Endothelial cell (in vitro differentiated cells): ENCODE measurements at regions not wholly inside any gene's neighbourhood (a gene's known extent, or its start where the extent isn't known, plus 50 kb on each side); places are given as distances from the start of the nearest gene placed in this dataset.

Experiments used
- DNase-seq: peaks from one replicate; pipeline ENCODE4 v3.0.0; 2021; ENCODE audit warnings: low spot score
- H3K27ac Mint-ChIP-seq: one replicate; pipeline ENCODE4 v1.8.0; 2021; ENCODE audit warnings: mixed read lengths, inconsistent platforms; ENCODE audit not compliant: unreplicated experiment
- H3K27me3 Mint-ChIP-seq: one replicate; pipeline ENCODE4 v1.8.0; 2021; ENCODE audit warnings: mild to moderate bottlenecking, moderate library complexity, mixed read lengths, inconsistent platforms; ENCODE audit not compliant: unreplicated experiment
- H3K36me3 Mint-ChIP-seq: one replicate; pipeline ENCODE4 v1.8.0; 2021; ENCODE audit warnings: mild to moderate bottlenecking, low read depth, mixed read lengths, inconsistent platforms; ENCODE audit not compliant: unreplicated experiment
- H3K4me1 Mint-ChIP-seq: one replicate; pipeline ENCODE4 v1.8.0; 2021; ENCODE audit warnings: mild to moderate bottlenecking, mixed read lengths, inconsistent platforms; ENCODE audit not compliant: unreplicated experiment
- H3K4me3 Mint-ChIP-seq: one replicate; pipeline ENCODE4 v1.8.0; 2021; ENCODE audit warnings: mild to moderate bottlenecking, mixed read lengths, inconsistent platforms; ENCODE audit not compliant: unreplicated experiment
- H3K9me3 Mint-ChIP-seq: one replicate; pipeline ENCODE4 v1.8.0; 2021; ENCODE audit warnings: mixed read lengths, inconsistent platforms; ENCODE audit not compliant: unreplicated experiment
- CTCF ChIP-seq: fragments of 200-600 bp; sonication (generic); IDR thresholded peaks from one replicate; pipeline ENCODE4 v1.5.0; 2021; ENCODE audit warnings: antibody characterized with exemption; ENCODE audit not compliant: unreplicated experiment

- TF ChIP-seq CTCF: no peak
- Mint-ChIP-seq H3K27ac (no peak overlapping the region), H3K27me3 (no peaks in the 10 kb centered on the region), H3K4me1 (no peaks in the 10 kb centered on the region), H3K36me3 (no peaks in the 10 kb centered on the region), H3K4me3 (no peak overlapping the region), H3K9me3 (no peaks in the 10 kb centered on the region)
- DNase-seq: no peak
Measured at GRCh38 chr6:141261672-141262060, 871.1 kb upstream of the GJE1 start.

GRCh38 chr6:141261016-141261671 lies 871.6 kb upstream of the GJE1 start:
- DNase-seq: no peak
- Mint-ChIP-seq H3K4me1 (no peaks in the 10 kb centered on the region), H3K9me3 (no peaks in the 10 kb centered on the region), H3K27ac (no peak overlapping the region), H3K27me3 (no peaks in the 10 kb centered on the region), H3K36me3 (no peaks in the 10 kb centered on the region), H3K4me3 (no peak overlapping the region)
- TF ChIP-seq CTCF: no peak

- Mint-ChIP-seq H3K27me3 (no peaks in the 10 kb centered on the region), H3K27ac (no peak overlapping the region), H3K9me3 (no peaks in the 10 kb centered on the region), H3K36me3 (no peaks in the 10 kb centered on the region), H3K4me1 (no peaks in the 10 kb centered on the region), H3K4me3 (no peak overlapping the region)
- no peak for TF ChIP-seq CTCF
- DNase-seq: no peak
Measured at GRCh38 chr6:141260627-141261015, 872.1 kb upstream of the GJE1 start.

GRCh38 chr6:141259807-141260206 lies 872.9 kb upstream of the GJE1 start:
- Mint-ChIP-seq H3K4me1 (no peaks in the 10 kb centered on the region), H3K9me3 (no peaks in the 10 kb centered on the region), H3K4me3 (no peak overlapping the region), H3K27me3 (no peaks in the 10 kb centered on the region), H3K36me3 (no peaks in the 10 kb centered on the region), H3K27ac (no peak overlapping the region)
- TF ChIP-seq CTCF: no peak
- DNase-seq: no peak

GRCh38 chr6:141259091-141259490 lies 873.6 kb upstream of the GJE1 start:
- no peak overlapping the region for H3K4me3 Mint-ChIP-seq
- no peak overlapping the region for H3K27ac Mint-ChIP-seq
- H3K9me3 Mint-ChIP-seq: no peaks in the 10 kb centered on the region
- no peak for TF ChIP-seq CTCF
- no peaks in the 10 kb centered on the region for H3K4me1 Mint-ChIP-seq
- no peaks in the 10 kb centered on the region for H3K36me3 Mint-ChIP-seq
- no peak for DNase-seq
- H3K27me3 Mint-ChIP-seq: no peaks in the 10 kb centered on the region
